Endothelial cell (in vitro differentiated cells): ENCODE measurements at regions not wholly inside any gene's neighbourhood (a gene's known extent, or its start where the extent isn't known, plus 50 kb on each side); places are given as distances from the start of the nearest gene placed in this dataset.

Experiments
- DNase-seq: peaks from one replicate; pipeline ENCODE4 v3.0.0; 2021; ENCODE audit warnings: low spot score
- H3K27ac Mint-ChIP-seq: one replicate; pipeline ENCODE4 v1.8.0; 2021; ENCODE audit warnings: mixed read lengths, inconsistent platforms; ENCODE audit not compliant: unreplicated experiment
- H3K27me3 Mint-ChIP-seq: one replicate; pipeline ENCODE4 v1.8.0; 2021; ENCODE audit warnings: mild to moderate bottlenecking, moderate library complexity, mixed read lengths, inconsistent platforms; ENCODE audit not compliant: unreplicated experiment
- H3K36me3 Mint-ChIP-seq: one replicate; pipeline ENCODE4 v1.8.0; 2021; ENCODE audit warnings: mild to moderate bottlenecking, low read depth, mixed read lengths, inconsistent platforms; ENCODE audit not compliant: unreplicated experiment
- H3K4me1 Mint-ChIP-seq: one replicate; pipeline ENCODE4 v1.8.0; 2021; ENCODE audit warnings: mild to moderate bottlenecking, mixed read lengths, inconsistent platforms; ENCODE audit not compliant: unreplicated experiment
- H3K4me3 Mint-ChIP-seq: one replicate; pipeline ENCODE4 v1.8.0; 2021; ENCODE audit warnings: mild to moderate bottlenecking, mixed read lengths, inconsistent platforms; ENCODE audit not compliant: unreplicated experiment
- H3K9me3 Mint-ChIP-seq: one replicate; pipeline ENCODE4 v1.8.0; 2021; ENCODE audit warnings: mixed read lengths, inconsistent platforms; ENCODE audit not compliant: unreplicated experiment
- CTCF ChIP-seq: fragments of 200-600 bp; sonication (generic); IDR thresholded peaks from one replicate; pipeline ENCODE4 v1.5.0; 2021; ENCODE audit warnings: antibody characterized with exemption; ENCODE audit not compliant: unreplicated experiment

- no peaks in the 10 kb centered on the region for H3K4me1 Mint-ChIP-seq
- no peaks in the 10 kb centered on the region for H3K27me3 Mint-ChIP-seq
- no peak overlapping the region for H3K4me3 Mint-ChIP-seq
- no peak overlapping the region for H3K27ac Mint-ChIP-seq
- no peak for TF ChIP-seq CTCF
- no peaks in the 10 kb centered on the region for H3K36me3 Mint-ChIP-seq
- peaks cover 32% of the 10 kb centered on the region for H3K9me3 Mint-ChIP-seq
- no peak for DNase-seq
These were observed 242.9 kb upstream of the RBFOX1 start for GRCh38 chr16:7089751-7090150.

GRCh38 chr16:7088711-7089110, 243.9 kb upstream of the RBFOX1 start:
- no peak for TF ChIP-seq CTCF
- H3K27me3 Mint-ChIP-seq = no peaks in the 10 kb centered on the region
- no peaks in the 10 kb centered on the region for H3K36me3 Mint-ChIP-seq
- H3K9me3 Mint-ChIP-seq = peaks cover 32% of the 10 kb centered on the region
- DNase-seq = no peak
- no peak overlapping the region for H3K27ac Mint-ChIP-seq
- H3K4me3 Mint-ChIP-seq = no peak overlapping the region
- no peaks in the 10 kb centered on the region for H3K4me1 Mint-ChIP-seq

GRCh38 chr16:7086822-7087616, 245.6 kb upstream of the RBFOX1 start:
- no peaks in the 10 kb centered on the region for H3K27me3 Mint-ChIP-seq
- H3K27ac Mint-ChIP-seq = no peak overlapping the region
- no peaks in the 10 kb centered on the region for H3K4me1 Mint-ChIP-seq
- no peak for TF ChIP-seq CTCF
- H3K4me3 Mint-ChIP-seq = no peak overlapping the region
- peak; percentile 4 for DNase-seq
- no peaks in the 10 kb centered on the region for H3K36me3 Mint-ChIP-seq
- H3K9me3 Mint-ChIP-seq = peaks cover 18% of the 10 kb centered on the region

- no peak overlapping the region for H3K4me3 Mint-ChIP-seq
- H3K9me3 Mint-ChIP-seq = peaks cover 14% of the 10 kb centered on the region
These were observed 246.9 kb upstream of the RBFOX1 start for GRCh38 chr16:7085776-7086175.

More at GRCh38 chr16:7085776-7086175, 246.9 kb upstream of the RBFOX1 start:
- TF ChIP-seq CTCF = no peak
- DNase-seq = no peak
- Mint-ChIP-seq H3K36me3 (no peaks in the 10 kb centered on the region), H3K27ac (no peak overlapping the region), H3K27me3 (no peaks in the 10 kb centered on the region), H3K4me1 (no peaks in the 10 kb centered on the region)
